NCI-H2107 treated with DMSO at 0.1 percent for 48 hours (cell line): ENCODE measurements at regions not wholly inside any gene's neighbourhood (a gene's known extent, or its start where the extent isn't known, plus 50 kb on each side); places are given as distances from the start of the nearest gene placed in this dataset.

ENCODE experiments used
- DNase-seq: peaks from one replicate; lab custom pipeline; 2025; ENCODE audit not compliant: unreplicated experiment; lab: John Stamatoyannopoulos, UW

- DNase-seq, result no peak
These were observed 253.8 kb upstream of the DMD start for GRCh38 chrX:33465137-33465536.

DNA sequence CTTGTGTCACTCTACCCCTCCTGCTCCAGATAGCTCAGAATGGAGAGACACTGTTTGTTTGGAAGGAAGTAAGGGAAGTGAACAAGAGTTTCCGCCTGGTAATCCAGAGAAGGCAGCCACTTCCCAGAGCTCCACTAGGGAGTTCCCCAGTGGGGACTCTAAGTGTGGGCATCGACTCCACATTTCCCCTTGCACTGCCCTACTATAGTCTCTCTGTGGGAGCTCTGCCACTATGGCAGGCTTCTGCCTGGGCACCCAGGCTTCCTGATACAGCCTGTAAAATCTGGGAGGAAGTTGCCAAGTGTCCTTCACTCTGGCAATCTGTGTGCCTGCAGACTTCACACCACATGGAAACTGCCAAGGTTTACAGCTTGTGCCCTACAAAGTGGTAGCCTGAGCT, 245.8 kb upstream of the DMD start:
- no peak for DNase-seq

DNA sequence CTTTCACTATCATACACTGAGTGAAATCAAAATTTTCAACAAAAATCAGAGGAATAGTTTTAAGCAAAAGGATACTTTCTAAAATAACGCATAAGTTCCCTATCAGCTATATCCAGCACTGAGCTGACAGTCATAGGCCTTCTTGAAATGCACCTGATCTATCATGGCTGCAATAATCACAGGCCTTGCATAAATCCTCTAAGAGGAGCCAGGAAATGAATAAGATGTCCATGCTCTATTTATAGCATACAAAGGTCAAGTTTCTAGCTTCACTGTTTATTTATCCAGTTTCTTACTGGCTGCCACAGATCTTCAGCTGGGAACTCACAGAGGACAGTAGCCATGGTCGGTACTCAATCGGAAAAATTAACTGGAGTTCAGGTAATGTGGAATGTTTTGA, 235.9 kb upstream of the DMD start:
- DNase-seq, result no peak

GRCh38 chrX:33434256-33435092, 223.1 kb upstream of the DMD start:
- peak; percentile 15 for DNase-seq

DNA sequence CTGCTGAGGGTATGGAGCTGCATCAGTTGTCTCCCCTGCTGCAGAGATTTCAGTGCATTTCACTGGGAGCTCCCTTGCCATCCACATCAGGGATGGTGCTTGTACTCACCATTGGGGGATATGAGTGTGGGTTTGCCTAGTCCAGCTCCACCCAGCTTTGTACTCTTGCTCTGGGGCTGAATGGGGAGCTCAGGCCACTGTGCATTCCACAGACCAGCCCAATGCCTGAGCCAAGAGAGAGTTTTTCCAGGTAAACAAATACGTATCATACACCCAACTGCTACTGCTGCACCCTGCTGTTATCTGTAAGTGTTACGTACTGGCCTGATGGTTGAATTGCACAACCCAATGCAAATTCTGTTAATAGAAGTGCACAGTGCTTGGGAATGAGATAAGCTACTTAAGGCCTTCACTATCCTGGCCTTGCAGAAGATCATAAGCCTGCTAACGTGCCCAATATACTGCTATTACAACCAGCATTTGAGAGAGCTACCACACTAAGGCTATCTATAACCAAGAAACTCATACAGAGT, 205.0 kb upstream of the DMD start:
- DNase-seq, result no peak

- no peak for DNase-seq
These were observed 204.1 kb upstream of the DMD start for GRCh38 chrX:33415459-33415858.

- DNase-seq, result no peak
These were observed 174.2 kb upstream of the DMD start for GRCh38 chrX:33385546-33385945.

DNA sequence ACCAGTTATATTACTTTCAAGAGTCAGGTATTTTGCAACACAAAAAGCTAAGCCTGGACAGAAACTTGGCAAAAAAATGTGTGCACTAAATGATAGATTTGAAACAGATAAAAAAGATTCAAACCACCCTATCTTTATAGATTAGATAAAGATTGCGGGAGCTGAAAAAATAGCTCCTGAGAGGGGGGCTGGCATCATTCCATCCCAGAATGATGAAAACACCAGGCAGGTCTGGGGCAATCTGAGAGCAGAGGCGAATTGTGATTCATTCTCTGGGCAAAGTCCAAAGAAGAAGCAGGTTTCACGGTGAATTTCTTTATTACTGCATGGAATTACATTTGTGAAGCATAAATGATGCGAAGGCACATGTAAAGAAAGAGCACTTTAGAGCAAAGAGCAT, 168.5 kb upstream of the DMD start:
- no peak for DNase-seq

- no peak for DNase-seq
These were observed 146.3 kb upstream of the DMD start for GRCh38 chrX:33357606-33358005.

DNA sequence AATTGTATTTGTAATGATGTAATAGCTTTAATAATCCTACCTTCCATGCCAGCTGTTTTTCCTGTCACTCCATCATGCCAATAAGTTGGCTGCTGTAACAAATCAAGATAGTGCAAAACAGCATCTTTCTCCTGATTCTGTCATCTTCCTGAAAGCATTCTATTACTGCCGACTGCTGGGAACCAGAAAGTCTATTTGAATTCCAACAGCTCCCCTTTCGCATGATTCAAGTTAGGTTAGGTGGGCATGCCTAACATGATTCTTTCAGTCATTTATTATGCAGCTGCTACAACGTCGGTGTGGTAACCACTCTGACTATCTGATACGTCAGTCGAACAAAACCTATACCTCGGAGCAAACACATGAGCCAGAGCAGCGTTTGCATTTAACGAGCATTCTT, 127.9 kb upstream of the DMD start:
- no peak for DNase-seq

DNA sequence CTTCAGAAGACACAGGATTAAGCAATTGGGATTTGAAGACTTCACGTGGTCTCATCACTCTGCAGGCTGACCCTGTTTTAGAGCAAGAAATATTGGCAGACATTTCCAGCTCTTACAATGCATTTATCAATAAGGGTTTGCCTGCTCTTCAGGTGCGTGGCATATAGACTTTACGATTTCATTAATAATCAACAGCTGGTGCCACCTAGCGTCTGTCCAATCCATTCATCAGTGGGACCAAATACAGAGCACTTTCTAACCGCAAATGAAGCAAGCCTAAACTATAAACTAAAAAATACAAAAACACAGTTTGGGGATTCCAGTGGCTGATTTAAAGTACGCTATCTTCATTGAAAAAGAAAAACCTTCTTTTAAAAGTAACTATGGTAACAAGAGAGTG, 125.4 kb upstream of the DMD start:
- DNase-seq, result no peak

DNA sequence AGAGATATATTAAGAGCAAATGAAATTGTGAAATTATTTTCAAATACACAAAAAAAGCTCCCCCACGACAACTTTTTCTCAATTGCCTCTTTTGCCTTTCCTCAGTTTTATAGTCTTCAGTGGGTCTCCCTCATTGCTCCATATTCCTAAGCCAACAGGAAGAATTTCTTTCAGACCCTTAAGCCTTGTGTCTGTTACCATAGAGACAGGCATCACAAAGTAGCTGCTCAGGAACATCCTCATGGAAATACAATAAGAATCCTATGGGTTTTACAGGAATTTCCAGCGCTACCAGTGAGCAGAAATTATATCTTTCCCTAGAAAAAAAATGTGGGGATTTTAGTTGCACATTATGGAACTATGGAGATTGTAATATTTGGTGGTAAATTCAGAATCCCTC, 121.9 kb upstream of the DMD start:
- DNase-seq, result no peak

GRCh38 chrX:33330798-33331197, 119.4 kb upstream of the DMD start:
- no peak for DNase-seq

GRCh38 chrX:33324099-33324498, 112.8 kb upstream of the DMD start:
- DNase-seq, result no peak

DNA sequence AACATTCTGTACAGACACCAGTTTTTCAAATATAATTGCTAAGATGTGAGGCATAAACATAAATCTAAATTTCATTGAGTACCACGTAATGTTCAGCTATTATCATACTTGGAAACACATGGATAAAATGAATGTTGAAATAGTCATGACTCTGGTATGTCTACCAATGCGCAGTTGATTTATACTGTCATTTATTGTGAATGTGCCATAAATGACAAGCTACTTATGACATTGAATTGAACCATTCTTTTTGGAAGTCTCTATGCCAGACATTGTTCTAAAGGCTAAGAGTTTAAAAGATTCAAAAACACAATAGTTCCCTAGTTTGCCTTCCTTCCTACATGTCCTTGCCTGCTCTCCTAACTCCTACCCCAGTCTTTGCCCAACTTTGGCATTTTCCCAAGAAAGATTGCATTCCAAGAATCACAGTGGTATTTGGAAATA, 96.6 kb upstream of the DMD start:
- DNase-seq, result no peak

DNA sequence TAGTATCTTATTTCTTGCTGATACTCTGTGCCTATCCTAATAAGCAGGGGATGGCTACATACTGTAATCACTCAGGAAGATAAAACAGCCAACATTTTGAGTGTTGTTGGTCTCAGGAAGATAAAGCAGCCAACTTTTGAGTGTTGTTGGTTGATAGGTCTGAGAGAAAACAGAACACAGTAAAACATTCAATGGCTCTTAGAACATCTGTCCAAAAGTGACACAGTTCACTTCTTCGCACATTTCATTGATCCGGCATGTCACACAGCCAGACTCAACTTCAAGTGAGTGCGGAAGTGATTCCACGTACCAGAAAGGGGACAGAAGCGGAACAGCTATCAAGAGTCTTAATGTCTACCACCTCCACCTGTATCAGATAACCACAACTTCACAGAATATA, 87.3 kb upstream of the DMD start:
- DNase-seq, result no peak

- no peak for DNase-seq
These were observed 74.2 kb upstream of the DMD start for GRCh38 chrX:33285550-33285949.

GRCh38 chrX:33277046-33277445, 65.7 kb upstream of the DMD start:
- DNase-seq, result no peak

GRCh38 chrX:33273535-33273934, 62.2 kb upstream of the DMD start:
- no peak for DNase-seq

GRCh38 chrX:33272986-33273385, 61.6 kb upstream of the DMD start:
- DNase-seq, result no peak
